PC-3 (cell line): ENCODE measurements at regions not wholly inside any gene's neighbourhood (a gene's known extent, or its start where the extent isn't known, plus 50 kb on each side); places are given as distances from the start of the nearest gene placed in this dataset.
"Not testable (repeated sequence)": the region's sequence is repeated elsewhere in the genome, so short reads cannot be mapped to it uniquely, and the experiment has no call there.

Source experiments
- CTCF ChIP-seq: fragments of 300-600 bp; sonication (generic); conservative IDR thresholded peaks from 2 replicates; pipeline ENCODE4 v1.5.1; 2017; ENCODE audit warnings: antibody characterized with exemption, low read depth, mild to moderate bottlenecking, low read length
- EZH2 ChIP-seq: fragments of 300-600 bp; sonication (generic); IDR thresholded peaks from one replicate; pipeline ENCODE4 v1.6.1; 2017; ENCODE audit warnings: antibody characterized with exemption, mild to moderate bottlenecking, low read length; ENCODE audit not compliant: unreplicated experiment
- EZH2phosphoT487 ChIP-seq: fragments of 300-600 bp; sonication (generic); IDR thresholded peaks from 2 replicates; pipeline ENCODE4 v1.6.1; 2018; ENCODE audit warnings: mild to moderate bottlenecking, antibody characterized with exemption, low read length, borderline replicate concordance

GRCh38 chrX:131430465-131430864 lies 113.4 kb upstream of the OR13H1 start:
- TF ChIP-seq CTCF, EZH2, EZH2phosphoT487: not testable (repeated sequence)
